ENCODE measurements at regions not wholly inside any gene's neighbourhood (a gene's known extent, or its start where the extent isn't known, plus 50 kb on each side); places are given as distances from the start of the nearest gene placed in this dataset.

DNA sequence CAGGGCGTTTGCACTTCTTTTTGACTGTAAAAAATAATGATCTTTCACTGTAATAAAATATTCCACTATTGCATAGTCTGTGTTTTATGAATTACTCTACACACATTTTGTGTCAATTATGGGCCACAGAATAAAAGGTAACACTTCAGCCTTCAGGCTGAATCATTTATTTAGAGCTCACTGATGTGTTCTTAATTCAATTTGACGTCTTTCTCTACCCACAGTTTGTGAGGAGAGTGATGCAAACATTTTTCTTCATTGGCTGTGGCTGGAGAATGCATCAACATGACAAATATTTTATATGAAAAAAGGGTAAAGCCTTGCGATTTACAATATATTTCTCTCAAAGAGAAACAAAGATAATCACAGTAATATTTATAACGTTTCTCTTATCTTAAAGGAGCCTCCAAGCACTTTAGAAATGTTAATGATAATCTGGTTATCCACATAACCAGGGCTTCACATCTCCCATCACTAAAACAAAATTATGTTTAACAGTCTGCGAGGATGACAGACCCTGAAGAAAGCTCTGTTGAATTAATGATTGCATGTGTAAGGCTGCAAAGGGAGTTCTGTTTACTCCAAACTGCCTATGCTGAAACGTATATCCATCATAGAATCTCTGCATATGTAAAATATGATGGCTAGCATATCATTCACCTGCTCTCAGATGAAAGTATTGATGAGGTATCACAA lies 951.3 kb downstream of the ZPLD1 start:
- no peak for TF ChIP-seq POLR2A (IDR thresholded peaks at IDR 0.05)
- TF ChIP-seq, protein P1, sequence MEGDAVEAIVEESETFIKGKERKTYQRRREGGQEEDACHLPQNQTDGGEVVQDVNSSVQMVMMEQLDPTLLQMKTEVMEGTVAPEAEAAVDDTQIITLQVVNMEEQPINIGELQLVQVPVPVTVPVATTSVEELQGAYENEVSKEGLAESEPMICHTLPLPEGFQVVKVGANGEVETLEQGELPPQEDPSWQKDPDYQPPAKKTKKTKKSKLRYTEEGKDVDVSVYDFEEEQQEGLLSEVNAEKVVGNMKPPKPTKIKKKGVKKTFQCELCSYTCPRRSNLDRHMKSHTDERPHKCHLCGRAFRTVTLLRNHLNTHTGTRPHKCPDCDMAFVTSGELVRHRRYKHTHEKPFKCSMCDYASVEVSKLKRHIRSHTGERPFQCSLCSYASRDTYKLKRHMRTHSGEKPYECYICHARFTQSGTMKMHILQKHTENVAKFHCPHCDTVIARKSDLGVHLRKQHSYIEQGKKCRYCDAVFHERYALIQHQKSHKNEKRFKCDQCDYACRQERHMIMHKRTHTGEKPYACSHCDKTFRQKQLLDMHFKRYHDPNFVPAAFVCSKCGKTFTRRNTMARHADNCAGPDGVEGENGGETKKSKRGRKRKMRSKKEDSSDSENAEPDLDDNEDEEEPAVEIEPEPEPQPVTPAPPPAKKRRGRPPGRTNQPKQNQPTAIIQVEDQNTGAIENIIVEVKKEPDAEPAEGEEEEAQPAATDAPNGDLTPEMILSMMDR (IDR thresholded peaks at IDR 0.05): no peak
